ENCODE measurements at regions not wholly inside any gene's neighbourhood (a gene's known extent, or its start where the extent isn't known, plus 50 kb on each side); places are given as distances from the start of the nearest gene placed in this dataset.

DNA sequence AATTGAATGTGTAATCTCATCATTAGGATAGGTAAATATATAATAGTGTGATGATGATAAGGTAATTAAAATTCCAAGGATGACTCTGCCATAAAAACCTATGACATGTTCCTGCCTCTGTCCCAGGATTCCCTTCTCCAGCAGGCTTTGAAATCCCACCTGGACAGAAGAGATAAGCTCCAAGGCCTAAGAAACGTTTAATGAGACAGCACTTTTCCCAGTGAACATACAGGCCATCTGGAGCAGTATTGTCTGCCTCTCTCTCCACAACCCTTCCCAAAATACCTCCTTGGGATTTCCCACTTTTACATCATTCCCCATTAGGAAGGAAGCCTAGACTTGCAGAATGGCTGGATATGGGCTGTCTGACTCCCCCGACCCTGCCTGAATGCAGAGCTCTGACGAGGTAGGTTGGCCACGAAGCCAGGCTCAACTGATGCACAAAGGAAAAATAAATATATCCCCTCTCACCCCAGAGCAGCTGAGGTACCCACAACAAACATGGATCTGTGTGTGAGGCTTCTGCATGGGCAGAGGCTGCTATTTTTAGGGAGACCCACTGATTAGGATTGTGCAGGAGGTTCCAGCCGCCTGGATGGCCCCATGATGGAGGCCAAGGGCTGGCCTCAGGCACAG is 71.0 kb downstream of the TMPRSS5 start:
- no peak for DNase-seq

DNA sequence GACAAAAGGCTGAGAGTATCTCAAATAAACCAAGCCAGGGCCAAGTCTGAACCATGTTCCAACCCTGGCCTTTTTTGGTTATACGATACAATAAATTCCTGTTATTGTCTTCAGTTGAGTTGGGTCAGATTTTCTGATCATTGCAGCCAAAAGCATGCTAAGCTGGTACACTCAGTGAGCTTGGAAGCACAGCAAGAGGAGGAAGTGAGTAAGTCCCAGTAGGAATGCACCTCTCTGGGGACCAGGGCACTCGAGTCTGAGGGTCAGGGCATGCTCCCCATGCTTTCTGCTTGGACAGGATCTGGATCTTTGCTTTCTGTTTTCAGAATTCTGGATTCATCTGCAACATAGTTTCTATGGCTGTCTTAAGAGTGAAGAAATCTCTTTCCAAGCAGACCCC is 73.1 kb downstream of the TMPRSS5 start:
- DNase-seq: no peak

DNA sequence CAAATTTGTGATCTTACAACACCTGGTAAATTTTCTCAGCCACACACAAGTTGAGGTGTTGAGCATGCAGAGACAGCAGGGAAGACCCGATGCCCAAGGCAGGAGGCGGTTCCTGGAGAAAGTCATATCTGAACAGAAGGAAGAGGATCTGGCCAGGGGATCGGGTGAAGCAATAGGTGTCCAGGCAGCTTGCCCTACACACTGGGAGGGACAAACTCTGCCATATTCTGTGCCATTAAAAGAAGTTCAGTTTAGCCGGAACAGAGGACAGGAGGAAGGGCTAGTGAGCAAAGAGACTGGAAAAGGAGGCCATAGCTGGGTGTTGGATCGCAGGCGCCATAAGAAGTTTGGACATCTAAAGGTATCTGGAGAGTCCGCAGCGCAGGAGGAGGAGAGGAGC is 76.5 kb downstream of the TMPRSS5 start:
- no peak for DNase-seq

DNA sequence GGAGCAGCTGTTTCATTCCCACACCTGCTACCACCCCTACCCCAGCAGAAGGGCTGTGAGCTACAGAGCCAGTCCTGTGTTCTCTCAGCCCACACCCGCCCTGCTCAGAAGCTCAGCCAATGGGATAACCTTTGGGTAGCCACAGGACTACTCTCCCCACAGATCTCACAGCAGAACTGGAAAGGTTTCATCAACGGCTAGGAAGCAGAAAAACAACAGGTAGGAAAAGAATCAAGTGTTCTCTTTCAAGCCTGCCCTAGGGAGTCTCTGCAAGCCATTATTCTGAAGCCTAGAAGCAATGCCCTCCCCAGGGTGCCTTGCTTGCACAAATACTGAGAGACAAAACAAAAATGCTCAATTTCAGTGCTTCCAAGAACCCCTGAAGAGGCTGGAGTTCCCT is 77.2 kb downstream of the TMPRSS5 start:
- DNase-seq: no peak

DNA sequence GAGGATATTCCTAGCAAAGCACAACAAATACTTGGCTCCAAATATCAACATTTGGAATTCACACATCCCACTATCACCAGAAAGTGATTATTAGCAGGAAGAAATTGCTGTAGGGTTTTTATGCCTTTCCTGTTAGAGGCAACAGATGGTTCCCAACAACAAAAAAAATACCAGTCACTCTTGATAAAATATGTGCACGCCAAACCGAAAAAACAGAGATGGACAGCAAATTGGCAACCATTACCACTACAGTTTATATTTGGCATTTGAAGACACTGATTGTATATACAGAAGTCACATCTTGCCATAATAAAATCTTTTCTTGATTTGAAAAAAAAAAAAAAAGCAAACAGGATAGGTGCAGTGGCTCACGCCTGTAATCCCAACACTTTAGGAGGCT is 78.2 kb downstream of the TMPRSS5 start:
- no peak for DNase-seq

DNA sequence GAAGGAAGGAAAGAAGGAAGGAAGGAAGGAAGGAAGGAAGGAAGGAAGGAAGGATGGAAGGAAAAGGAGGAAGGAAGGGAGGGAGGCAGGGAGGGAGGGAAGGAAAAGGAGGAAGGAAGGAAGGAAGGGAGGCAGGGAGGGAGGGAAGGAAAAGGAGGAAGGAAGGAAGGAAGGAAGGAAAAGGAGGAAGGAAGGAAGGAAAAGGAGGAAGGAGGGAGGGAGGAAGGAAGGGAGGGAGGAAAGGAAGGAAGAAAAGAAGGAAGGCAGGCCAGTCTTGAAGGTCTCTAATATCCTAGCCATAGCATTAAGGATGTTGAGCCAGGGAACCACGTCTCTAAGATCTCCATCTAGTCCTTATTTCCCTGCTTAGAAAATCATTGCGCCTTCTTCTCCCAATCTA is 78.8 kb downstream of the TMPRSS5 start:
- no peak for DNase-seq

DNA sequence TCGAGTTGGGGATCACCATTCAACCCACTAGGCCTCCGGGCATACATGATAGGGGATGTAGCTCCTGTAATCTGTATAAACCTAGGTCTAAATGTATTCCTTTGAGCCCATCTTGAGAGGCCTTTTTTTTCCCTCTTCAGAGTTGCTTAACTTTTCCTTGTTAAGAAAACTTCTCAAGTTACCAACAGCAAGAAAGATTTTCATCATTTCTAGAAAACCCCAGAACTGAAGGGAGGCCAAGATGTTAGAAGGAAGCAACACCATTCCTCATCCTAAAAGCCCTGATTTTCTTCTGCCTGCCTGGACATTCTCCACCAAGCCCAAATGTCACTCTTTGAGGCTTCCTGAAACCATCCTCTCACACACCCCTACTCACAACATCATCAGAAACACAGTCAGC is 79.4 kb downstream of the TMPRSS5 start:
- no peak for DNase-seq

DNA sequence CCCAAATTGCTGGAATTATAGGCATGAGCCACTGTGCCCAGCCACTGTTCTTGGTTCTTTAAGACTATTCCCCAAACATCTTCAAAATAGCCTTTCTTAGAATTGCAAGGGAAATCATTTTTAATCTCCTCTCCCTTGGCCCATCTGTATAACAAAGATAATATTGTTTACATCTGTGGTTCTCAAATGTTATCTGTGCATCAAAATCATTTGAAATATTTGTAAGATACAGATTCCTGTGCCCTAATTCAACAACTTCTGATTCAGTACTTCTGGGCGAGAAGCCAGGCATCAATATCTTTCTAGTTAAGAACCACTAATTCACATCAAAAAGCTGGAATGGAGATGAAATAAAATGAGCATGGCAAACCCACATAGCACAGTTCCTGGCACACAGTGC is 83.0 kb downstream of the TMPRSS5 start:
- no peak for DNase-seq

DNA sequence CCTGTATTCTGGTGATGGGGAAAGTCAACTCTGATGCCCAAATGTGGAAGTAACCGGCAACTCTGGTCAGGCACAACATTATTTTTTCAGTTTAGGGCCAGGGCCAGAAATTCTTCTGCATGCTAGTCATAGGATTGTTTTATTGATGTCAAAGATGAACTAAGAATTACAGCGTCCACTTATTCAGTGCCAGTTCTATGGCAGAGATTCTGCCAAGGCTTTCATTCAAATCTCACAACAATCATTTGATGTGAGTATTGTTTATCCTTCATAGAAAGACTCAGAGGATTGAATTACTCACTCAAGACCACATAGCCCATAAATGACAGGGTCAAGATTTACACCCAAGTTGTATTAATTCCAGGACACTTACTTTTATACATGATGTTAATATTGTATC is 87.7 kb downstream of the TMPRSS5 start:
- no peak for DNase-seq

DNA sequence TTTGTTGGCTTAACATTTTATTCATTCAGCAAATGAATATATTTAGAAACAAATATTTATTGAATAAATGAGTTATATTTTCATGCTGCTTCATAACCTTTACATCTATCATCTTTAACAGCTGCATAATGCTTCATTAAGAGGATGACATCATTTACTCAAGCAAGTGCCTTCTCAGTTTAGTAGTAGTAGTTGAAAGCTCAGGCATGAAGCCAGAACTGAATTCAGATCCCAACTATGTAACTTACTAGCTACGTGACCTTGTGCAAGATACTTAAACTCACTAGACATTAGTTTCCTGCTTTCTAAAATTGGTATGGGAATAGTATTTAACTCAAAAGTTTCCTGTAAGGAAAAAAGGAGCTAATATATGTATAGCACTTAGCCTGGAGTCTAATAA is 90.3 kb downstream of the TMPRSS5 start:
- DNase-seq: no peak

DNA sequence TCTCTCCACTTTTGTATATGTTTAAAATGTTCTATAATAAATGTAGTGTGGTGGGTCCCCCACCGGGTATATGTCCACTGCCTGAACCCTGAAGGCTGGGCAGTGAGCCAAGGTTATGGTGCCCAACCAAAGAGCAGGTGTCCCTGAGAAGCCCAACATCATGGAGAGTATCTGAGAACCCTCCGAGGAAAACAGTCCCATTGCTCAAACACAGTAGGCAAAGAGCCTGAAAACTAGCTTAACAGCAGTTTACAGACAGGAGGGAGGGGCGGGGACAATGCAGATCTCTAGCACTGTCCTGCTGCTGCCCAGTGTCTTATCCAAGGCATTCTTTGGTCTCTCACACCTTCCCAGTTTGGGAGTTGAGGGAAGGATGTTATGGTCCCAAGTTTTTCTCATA is 91.0 kb downstream of the TMPRSS5 start:
- no peak for DNase-seq

DNA sequence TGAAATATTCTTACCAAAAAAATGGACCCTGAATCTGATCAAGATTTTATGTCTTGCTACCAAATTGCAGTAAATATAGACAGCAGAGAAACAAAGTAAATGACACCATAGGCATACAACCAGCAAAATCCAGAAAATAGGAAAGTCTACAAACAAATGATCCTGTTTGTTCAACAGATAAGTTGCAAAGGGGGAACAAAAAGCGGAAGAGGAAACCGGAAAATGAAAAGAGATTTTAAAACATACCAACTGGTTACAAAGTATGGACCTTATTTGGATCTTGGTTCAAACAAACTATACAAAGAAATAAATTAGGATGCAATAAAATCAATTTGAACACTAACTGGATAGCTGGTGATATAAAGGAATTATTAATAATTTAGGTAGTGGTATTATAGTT is 92.0 kb downstream of the TMPRSS5 start:
- DNase-seq: no peak

DNA sequence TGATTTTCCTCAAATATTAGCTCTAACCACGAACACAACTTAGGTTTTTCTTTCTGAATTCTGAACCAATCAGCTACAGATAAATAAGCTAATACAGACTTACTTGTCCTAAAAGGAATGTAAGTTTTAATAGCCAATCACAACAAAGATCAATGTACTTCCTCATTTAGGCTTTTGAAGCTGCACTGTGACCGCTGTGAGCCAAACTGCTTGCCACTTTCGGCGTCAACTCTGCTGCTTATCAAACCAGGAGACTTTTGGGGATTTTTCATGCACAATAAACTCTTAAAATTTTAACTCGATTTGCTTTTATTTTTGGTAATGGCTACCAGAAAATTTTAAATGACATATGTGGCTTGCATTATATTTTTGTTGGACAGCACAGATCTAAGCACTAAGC is 92.5 kb downstream of the TMPRSS5 start:
- DNase-seq: no peak

DNA sequence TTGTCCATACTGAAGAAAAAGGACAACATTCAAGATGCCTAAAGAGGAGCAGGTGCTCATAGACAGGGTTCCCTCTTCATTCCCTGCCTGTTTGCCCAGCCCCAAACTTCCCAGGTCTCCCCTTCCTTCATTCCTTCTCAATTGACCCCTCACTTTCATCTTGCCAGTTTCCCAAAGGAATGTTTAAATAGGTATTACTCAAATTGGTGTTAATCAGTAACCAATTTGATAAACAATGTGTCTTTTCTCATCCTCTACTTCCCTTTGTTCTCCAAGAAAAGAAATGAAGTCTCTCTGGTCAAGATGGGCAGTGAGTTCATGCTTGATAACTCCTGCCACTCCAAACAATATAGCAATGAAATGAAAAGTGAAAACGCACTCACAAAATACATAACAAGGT is 101.9 kb downstream of the TMPRSS5 start:
- DNase-seq: no peak

DNA sequence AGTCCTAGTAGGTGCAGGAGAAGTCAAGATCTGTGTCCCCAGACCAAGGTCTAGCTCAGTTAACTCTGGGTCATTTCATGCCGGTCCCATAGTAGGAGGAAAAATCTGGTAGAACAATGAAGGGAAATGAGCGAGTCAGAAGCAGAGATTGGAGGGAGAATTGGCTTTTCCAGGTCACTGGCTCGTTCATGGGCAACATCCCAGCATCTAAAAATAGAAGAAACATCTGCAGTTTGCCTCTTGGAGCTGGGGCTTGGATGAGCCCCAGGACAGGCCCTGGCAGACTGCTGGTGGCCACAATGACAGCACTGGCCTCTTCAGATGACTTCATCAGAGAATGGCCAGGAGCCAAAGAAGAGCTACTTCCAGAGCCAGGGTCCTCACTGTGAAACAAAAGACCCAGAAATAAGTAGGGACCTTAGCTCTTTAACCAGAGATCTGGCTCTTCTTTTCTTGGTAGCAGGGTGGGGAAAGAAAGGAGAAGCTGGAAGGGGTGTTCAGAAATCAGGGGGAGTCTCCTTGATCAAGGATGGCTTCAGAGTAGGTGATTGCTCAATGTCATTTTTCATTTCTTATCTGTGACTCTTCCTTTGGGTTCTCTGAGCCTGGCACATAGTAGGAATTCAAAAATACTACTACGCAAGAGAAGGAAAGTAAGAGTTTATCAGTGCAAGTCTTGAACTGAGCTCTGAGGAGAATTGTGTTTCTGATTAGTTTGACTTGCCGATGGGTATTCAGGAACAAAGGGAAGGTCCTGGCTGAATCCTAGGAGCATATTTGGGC is 102.6 kb downstream of the TMPRSS5 start:
- DNase-seq: no peak

DNA sequence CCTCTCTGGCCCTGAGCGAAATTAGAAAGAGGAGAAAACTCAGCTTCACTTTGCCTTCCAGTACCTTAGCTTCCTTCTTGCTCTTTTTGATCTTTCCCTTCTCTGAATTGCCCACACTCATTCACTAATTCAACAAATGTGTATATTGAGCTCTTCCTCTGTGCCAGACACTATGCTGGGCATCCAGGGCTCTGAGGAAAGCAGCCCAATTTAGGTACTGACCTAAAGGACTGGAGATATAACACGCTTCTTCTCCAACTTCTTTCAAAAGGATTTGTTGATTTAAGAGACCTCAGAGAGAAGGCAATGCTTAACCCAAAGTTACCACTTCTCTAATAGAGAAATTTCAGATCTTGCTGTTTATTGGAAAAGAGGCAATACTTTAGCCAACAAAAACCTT is 103.6 kb downstream of the TMPRSS5 start:
- DNase-seq: no peak

DNA sequence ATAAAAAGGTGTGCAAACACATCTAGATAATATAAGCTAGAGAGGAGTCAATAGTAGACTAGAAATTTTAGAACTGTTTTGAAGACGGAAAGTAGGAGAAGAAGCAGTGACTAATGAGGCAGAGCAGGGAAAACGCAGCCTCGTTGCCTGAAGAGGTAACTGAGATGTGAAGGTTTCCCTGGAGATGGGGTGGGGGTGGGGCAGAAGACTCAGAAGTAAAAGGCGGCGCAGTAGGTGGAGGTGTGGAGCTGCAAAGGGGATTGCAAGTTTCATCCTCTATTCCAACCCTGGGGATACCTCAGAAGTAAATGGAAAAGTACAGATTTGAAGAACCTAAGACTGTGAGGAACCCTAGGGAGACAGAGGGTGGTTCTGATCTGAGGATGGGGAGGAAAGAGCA is 109.5 kb downstream of the TMPRSS5 start:
- DNase-seq: no peak

DNA sequence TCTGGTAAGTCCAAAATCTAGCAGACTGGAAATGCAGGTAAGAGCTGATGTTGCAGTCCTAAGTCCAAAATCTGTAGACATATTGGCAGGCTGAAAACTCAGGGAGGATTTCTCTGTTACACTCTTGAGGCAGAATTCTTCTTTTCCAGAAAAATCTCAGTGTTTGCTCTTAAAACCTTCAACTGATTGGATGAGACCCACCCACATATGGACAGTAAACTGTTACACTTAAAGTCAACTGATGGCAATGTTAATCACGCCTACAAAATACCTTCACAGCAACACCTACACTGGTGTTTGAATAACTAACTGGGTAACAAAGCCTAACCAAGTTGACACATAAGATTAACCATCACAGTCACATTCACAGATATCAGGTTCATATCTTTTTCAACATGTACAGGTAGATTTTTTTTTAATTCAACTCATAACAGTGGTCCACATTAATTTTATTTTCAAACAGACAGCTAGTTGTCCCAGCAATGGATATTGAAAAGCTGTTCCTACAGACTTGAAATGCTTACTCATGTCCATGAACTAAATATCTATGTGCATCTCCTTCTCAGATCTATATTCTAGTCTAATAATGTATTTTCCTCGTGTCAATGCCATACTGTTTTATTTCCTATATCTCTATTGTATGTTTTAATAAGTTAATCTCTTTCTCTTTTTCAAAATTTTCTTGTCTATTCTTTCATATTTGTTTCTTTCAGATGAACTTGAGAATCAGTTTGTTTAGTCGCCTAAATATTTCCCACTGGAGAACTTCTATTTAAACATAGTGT is 110.1 kb downstream of the TMPRSS5 start:
- DNase-seq: no peak

DNA sequence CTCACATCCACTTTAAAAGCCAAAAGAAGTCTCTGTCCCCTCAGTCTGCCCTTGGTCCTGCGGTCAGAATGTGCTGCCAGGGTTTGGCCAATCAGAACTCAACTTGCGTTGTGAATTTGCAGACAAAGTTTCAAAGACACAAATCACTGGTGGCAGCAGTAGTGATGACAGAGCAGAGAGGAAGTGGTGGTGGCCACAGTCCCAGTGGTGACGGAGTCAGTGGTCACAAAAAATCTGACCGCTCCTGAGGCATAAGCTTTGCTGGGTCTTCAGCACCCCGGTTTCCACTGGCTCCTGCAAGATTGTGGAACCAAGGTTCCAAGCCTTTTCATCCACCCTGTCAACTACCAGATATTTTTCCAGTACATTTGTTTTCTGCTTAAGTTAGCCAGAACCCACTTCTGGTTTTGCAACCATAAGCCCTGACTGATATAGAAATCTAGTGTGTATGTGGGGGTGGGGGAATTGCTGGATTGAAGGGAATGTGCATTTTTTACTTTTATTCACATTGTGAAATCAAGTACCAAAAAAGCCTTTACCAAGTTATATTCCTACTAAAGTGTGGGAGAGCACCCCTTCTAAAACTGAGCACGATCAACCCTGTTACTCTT is 112.3 kb downstream of the TMPRSS5 start:
- DNase-seq: no peak

DNA sequence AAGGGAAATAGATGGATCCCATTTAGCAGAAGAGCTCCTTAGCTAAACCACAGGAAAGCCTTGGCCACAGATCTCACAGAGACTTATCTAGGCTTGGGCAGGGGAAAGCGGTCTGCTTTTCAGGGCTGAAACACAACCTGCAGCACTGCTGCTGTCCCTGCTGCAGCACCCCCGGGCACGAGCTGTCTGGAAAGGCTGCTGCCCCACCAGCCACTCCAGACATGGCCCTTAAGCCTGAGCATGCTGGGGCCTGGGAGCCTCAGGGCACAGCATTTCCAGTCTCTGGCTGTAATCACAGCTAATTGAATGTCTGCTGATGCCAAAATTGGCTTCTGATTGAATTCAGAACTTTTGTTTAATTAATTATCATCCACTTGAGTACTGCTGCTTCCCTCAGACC is 115.0 kb downstream of the TMPRSS5 start:
- DNase-seq: no peak

DNA sequence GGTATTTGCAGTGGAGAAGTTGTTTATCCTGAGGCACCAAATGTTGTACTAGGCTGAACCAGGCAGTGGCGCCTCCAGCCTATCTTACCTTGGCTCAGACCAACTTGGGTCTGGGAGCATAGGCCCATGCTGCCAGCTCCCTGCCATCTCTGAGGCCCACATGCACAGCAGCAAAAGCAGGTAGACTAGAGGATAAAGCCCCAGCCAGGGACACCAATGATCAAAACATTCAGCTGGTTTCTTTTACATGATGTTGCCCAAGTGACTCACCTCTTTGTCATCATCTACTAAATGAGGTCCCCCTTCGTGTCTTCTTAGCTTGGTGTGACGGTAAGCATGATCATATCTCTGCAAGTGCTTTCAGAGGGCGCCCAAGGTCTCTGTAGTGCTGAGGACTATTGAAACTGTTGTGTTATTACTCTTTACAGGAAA is 112.1 kb upstream of the DRD2 start:
- no peak for DNase-seq

DNA sequence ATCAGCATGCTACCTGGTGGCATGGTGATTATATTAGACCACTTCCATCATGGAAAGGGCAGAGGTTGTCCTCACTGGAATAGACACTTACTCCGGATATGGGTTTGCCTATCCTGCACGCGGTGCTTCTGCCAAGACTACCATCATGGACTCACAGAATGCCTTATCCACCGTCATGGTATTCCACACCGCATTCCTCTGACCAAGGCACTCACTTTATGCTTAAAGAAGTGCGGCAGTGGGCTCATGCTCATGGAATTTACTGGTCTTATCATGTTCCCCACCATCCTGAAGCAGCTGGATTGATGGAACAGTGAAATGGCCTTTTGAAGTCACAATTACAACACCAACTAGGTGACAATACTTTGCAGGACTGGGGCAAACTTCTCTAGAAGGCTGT is 109.2 kb upstream of the DRD2 start:
- no peak for DNase-seq

DNA sequence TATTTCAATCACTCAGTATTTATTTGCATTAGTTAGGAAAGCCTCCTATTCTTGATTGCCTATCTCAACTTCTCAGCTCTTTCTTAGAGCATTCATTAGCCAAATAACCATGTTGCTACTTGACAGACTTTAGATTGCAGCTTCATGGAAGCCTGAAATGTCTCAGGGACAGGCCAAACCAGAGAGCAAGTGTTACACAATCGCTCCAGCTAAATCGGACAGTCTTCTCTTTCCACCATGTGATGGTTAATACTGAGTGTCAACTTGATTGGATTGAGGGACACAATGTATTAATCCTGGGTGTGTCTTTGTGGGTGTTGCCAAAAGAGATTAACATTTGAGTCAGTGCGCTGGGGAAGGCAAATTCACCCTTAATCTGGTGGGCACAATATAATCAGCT is 106.5 kb upstream of the DRD2 start:
- no peak for DNase-seq
